VCaP (cell line): ENCODE measurements at regions not wholly inside any gene's neighbourhood (a gene's known extent, or its start where the extent isn't known, plus 50 kb on each side); places are given as distances from the start of the nearest gene placed in this dataset.

Experiments
- H3K27ac ChIP-seq: fragments of 450-650 bp; 2 replicates; pipeline ENCODE4 v1.5.1; 2017
- TF ChIP-seq, protein P1 (sequence below): fragments of 450-650 bp; conservative IDR thresholded peaks from 2 replicates; pipeline ENCODE4 v1.5.1; 2017; ENCODE audit warnings: mild to moderate bottlenecking, moderate library complexity

DNA sequence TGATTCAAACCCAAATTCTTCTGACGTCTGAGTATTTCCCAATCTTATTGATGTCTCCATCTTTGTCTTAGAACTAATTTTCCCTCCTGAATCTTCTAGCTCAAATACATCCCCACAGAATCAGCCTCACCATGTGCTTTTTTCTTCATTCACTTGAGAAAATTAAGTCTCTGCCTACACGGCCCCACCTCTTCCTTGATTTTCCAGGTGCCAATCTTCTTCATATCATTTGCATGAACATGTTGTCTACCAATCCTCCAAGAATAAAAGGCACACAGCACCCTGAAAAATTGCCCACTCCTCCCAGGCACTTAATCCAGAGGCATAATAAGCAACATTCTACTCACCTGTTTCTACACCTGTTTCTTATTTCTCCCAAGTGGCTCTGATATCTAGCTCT, 408.1 kb upstream of the NBEA start:
- no peak overlapping the region for H3K27ac ChIP-seq
- TF ChIP-seq, protein P1, sequence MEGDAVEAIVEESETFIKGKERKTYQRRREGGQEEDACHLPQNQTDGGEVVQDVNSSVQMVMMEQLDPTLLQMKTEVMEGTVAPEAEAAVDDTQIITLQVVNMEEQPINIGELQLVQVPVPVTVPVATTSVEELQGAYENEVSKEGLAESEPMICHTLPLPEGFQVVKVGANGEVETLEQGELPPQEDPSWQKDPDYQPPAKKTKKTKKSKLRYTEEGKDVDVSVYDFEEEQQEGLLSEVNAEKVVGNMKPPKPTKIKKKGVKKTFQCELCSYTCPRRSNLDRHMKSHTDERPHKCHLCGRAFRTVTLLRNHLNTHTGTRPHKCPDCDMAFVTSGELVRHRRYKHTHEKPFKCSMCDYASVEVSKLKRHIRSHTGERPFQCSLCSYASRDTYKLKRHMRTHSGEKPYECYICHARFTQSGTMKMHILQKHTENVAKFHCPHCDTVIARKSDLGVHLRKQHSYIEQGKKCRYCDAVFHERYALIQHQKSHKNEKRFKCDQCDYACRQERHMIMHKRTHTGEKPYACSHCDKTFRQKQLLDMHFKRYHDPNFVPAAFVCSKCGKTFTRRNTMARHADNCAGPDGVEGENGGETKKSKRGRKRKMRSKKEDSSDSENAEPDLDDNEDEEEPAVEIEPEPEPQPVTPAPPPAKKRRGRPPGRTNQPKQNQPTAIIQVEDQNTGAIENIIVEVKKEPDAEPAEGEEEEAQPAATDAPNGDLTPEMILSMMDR = no peak

DNA sequence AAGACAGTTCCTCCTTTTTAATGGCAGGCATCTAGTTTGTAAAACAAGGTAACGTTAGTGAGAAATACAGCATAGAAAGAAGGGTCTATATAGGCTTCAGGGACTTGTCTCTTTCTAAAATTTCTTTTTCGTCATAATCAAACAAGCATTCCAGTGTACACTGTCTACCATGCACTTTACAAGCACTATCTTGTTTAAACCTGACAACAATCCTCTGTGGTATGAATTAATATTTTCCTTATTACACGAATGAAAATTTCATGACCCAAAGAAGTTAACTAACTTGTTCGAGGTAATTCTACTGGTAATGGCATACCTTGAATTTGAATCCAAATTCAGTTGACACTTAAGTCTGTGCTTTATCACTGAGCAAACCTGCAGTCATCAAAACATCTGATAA, 399.7 kb upstream of the NBEA start:
- no peak overlapping the region for H3K27ac ChIP-seq
- TF ChIP-seq, protein P1 = no peak

DNA sequence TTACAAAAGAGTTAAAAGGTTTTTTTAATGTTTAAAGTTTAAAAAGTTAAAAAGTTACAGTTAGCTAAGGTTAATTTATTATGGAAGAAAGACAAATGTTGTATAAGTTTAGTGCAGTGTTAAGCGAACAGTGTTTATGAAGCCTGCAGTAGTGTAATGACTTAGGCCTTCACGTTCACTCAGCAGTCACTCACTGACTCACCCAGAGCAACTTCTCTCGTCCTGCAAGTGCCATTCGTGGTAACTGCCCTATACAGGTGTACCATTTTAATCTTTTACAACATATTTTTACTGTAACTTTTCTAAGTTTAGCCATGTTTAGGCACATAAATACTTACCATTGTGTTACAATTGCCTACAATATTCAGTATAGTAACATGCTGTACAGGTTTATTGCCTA, 398.2 kb upstream of the NBEA start:
- TF ChIP-seq, protein P1 = no peak
- no peak overlapping the region for H3K27ac ChIP-seq

DNA sequence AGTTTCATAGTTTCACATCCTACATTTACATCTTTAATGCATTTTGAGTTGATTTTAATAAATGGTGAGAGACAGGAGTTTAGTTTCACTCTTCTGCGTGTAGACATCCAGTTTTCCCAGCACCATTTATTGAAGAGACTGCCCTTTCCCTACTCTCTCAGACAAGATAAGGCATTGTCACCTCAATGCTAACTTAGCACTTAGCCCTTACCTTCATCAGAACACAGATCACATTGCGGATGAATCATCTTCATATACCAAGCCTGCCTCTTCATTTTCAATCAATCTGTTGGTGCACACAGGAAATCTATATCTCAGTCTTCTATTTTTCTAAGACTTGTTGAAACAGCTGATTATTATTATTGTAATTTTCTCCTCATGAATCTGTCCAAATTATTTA, 396.6 kb upstream of the NBEA start:
- TF ChIP-seq, protein P1 = no peak
- H3K27ac ChIP-seq = no peak overlapping the region

DNA sequence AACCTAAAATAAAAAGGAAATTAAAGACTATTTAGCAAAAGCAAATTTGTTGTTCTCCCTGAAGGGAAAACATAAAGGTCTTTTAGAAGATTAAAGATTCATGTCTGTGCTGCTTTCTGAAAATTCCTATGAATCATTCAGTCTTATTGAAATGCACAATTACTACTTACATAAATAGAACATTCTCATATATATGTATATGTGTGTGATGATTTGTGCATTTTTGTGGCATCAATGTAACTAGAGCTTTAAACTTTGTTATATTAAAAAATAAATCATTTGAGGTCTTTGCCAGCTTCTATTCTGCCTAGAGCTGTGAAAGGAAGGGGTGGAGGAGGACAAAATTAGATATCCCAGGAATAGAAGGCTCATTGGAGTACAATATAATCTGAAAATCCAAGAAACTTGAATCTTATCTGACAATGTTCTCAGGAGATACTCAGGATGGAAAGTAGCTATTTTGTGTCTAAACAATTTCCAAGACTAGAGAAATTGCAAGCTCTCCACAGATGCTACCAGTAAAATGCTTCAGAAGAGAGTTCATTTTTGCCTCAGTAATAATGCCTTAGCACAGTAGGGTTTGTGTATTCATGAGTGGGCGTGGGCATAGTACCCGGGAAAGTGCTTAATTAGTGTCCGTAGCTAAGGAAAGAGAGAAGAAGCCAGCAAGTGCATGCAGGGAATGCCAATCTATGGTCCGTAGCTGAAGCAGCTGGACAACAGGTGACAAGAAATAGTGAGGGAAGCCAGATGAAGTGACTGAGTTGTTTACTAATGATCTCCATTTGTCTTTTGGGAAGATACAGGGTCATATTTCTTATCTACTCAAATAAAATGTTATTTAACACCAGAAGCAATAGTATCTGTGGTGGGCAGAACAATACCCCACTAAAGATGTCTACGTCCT, 395.5 kb upstream of the NBEA start:
- H3K27ac ChIP-seq = no peak overlapping the region
- TF ChIP-seq, protein P1 = no peak

DNA sequence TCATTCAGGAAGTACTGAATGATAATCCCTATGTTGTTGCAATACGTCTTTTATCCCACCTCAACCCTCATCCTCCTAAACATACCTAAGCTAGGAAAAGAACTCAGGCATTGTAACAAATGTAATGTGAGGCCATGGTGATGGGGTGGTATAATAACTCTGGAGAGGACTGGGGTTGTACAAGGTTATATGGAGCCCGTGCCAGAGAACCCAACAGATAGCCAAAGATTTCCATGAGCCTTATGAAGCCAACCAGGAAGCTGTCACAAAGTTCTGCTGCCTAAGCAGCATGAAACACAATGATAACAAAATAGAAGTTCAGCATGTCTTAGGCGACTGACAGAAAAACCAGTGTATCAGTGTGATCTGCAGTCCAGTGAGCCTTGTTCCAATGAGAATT, 394.1 kb upstream of the NBEA start:
- TF ChIP-seq, protein P1 = no peak
- no peak overlapping the region for H3K27ac ChIP-seq

DNA sequence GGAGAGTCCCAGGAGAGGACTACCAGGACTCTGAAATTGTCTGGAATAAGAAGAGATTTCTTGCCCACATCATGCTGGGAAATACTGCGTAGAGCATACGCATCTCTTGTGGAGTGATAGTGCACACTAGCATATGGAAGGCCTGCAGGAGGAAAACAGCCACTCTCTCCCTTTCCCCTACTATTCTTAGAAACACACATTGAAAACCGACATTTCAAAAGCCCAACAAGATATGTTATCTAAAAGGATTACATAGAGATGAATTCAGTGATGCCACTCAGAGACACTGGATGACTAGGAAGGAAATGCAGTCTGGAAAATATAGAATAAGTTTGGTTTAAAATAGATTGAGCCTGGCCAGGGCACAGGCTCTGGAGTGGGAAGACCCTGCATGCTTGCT, 388.7 kb upstream of the NBEA start:
- TF ChIP-seq, protein P1 = no peak
- H3K27ac ChIP-seq = no peak overlapping the region
